ENCODE measurements at regions not wholly inside any gene's neighbourhood (a gene's known extent, or its start where the extent isn't known, plus 50 kb on each side); places are given as distances from the start of the nearest gene placed in this dataset.

GRCh38 chr7:13577566-13578145 is 411.8 kb downstream of the ETV1 start:
- TF ChIP-seq EZH2phosphoT487 (IDR thresholded peaks at IDR 0.05; ENCODE audit: borderline replicate concordance, low read depth, low read length) = no peak
- TF ChIP-seq, protein P1, sequence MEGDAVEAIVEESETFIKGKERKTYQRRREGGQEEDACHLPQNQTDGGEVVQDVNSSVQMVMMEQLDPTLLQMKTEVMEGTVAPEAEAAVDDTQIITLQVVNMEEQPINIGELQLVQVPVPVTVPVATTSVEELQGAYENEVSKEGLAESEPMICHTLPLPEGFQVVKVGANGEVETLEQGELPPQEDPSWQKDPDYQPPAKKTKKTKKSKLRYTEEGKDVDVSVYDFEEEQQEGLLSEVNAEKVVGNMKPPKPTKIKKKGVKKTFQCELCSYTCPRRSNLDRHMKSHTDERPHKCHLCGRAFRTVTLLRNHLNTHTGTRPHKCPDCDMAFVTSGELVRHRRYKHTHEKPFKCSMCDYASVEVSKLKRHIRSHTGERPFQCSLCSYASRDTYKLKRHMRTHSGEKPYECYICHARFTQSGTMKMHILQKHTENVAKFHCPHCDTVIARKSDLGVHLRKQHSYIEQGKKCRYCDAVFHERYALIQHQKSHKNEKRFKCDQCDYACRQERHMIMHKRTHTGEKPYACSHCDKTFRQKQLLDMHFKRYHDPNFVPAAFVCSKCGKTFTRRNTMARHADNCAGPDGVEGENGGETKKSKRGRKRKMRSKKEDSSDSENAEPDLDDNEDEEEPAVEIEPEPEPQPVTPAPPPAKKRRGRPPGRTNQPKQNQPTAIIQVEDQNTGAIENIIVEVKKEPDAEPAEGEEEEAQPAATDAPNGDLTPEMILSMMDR (conservative IDR thresholded peaks at IDR 0.05; ENCODE audit: low read length) = no peak

All from OCI-LY7 (cell line).